CD14-positive monocyte (primary cell): ENCODE measurements at regions not wholly inside any gene's neighbourhood (a gene's known extent, or its start where the extent isn't known, plus 50 kb on each side); places are given as distances from the start of the nearest gene placed in this dataset.

Experiments used
- DNase-seq, 3 donors: peaks; one replicate each; pipeline ENCODE4 v3.0.0-alpha.2; 2011 to 2022
- H2AFZ ChIP-seq: 2 replicates; pipeline ENCODE4 v1.6.0; 2012; ENCODE audit warnings: mild to moderate bottlenecking, low read depth, low read length, inconsistent platforms; ENCODE audit not compliant: insufficient read depth, poor library complexity, severe bottlenecking
- H3K27ac ChIP-seq, 2 donors: 1 replicate in 1 of 2; 2 replicates in 1 of 2; pipeline ENCODE4 v1.5.1; 2012 to 2013; ENCODE audit warnings: low read length in 2 of 2, control low read depth in 1 of 2, inconsistent platforms in 1 of 2, low read depth in 1 of 2, mild to moderate bottlenecking in 1 of 2
- H3K27me3 ChIP-seq, 2 donors: one replicate each; pipeline versions ENCODE4 v1.6.0 to v1.6.1; 2011 to 2013; ENCODE audit warnings: low read length in 2 of 2; ENCODE audit not compliant: control insufficient read depth in 2 of 2, insufficient read depth in 2 of 2
- H3K36me3 ChIP-seq, 2 donors: replicated peaks in 1 of 2; 1 replicate in 1 of 2; 2 replicates in 1 of 2; pipeline versions ENCODE4 v1.5.1 to v1.6.1; 2012 to 2013; ENCODE audit warnings: low read length in 2 of 2, control low read depth in 1 of 2, inconsistent platforms in 1 of 2, mild to moderate bottlenecking in 1 of 2; ENCODE audit not compliant: insufficient read depth in 2 of 2, control insufficient read depth in 1 of 2
- H3K4me1 ChIP-seq, 2 donors: 1 replicate in 1 of 2; 2 replicates in 1 of 2; pipeline versions ENCODE4 v1.5.1 to v1.6.1; 2012 to 2013; ENCODE audit warnings: low read length in 2 of 2, control low read depth in 1 of 2, inconsistent platforms in 1 of 2, mild to moderate bottlenecking in 1 of 2, moderate library complexity in 1 of 2; ENCODE audit not compliant: insufficient read depth in 2 of 2, control insufficient read depth in 1 of 2
- H3K4me2 ChIP-seq: replicated peaks from 2 replicates; pipeline ENCODE3; 2012; ENCODE audit warnings: low read length, moderate library complexity, mild to moderate bottlenecking; ENCODE audit not compliant: poor library complexity, severe bottlenecking; ENCODE audit errors: extremely low read depth
- H3K4me3 ChIP-seq, 3 experiments: fragments of 200-600 bp in 1 of 3; sonication (generic) in 1 of 3; replicated peaks in 1 of 3; 1 replicate in 2 of 3; 2 replicates in 1 of 3; pipeline ENCODE4 v1.5.1; 2011 to 2013; ENCODE audit warnings: low read length in 3 of 3, mild to moderate bottlenecking in 3 of 3, control low read depth in 2 of 3, low read depth in 2 of 3, inconsistent platforms in 1 of 3, moderate library complexity in 1 of 3
- H3K79me2 ChIP-seq: 2 replicates; pipeline ENCODE4 v1.6.0; 2012; ENCODE audit warnings: mild to moderate bottlenecking, control low read depth, inconsistent platforms, low read length, moderate library complexity; ENCODE audit not compliant: insufficient read depth
- H3K9ac ChIP-seq: 2 replicates; pipeline ENCODE4 v1.6.0; 2017; ENCODE audit warnings: low read length, mild to moderate bottlenecking; ENCODE audit not compliant: insufficient read depth, poor library complexity, severe bottlenecking
- H3K9me3 ChIP-seq, 2 donors: replicated peaks in 1 of 2; 1 replicate in 1 of 2; 2 replicates in 1 of 2; pipeline versions ENCODE4 v1.5.1 to v1.6.1; 2012 to 2013; ENCODE audit warnings: low read length in 2 of 2, control low read depth in 1 of 2; ENCODE audit not compliant: control insufficient read depth in 1 of 2, insufficient read depth in 1 of 2
- H4K20me1 ChIP-seq: 2 replicates; pipeline ENCODE4 v1.6.0; 2012; ENCODE audit warnings: mild to moderate bottlenecking, low read length, control low read depth, moderate library complexity; ENCODE audit not compliant: insufficient read depth
- H3K27ac Mint-ChIP-seq, 7 donors: one replicate each; pipeline ENCODE4 v1.8.0; 2020; ENCODE audit warnings: mild to moderate bottlenecking in 7 of 7, mixed read lengths in 7 of 7, moderate library complexity in 6 of 7, inconsistent platforms in 2 of 7
- H3K27me3 Mint-ChIP-seq, 3 donors: one replicate each; pipeline ENCODE4 v1.8.0; 2021 to 2022; ENCODE audit warnings: low read depth in 3 of 3, mild to moderate bottlenecking in 3 of 3, mixed read lengths in 3 of 3, moderate library complexity in 3 of 3, inconsistent platforms in 1 of 3
- H3K36me3 Mint-ChIP-seq, 2 donors: one replicate each; pipeline ENCODE4 v1.8.0; 2020; ENCODE audit warnings: mixed read lengths in 2 of 2, inconsistent platforms in 1 of 2, mild to moderate bottlenecking in 1 of 2
- H3K4me1 Mint-ChIP-seq: one replicate; pipeline ENCODE4 v1.8.0; 2020; ENCODE audit warnings: mild to moderate bottlenecking, mixed read lengths
- H3K4me3 Mint-ChIP-seq, 2 donors: one replicate each; pipeline ENCODE4 v1.8.0; 2020; ENCODE audit warnings: mild to moderate bottlenecking in 2 of 2, mixed read lengths in 2 of 2, moderate library complexity in 1 of 2
- H3K9me3 Mint-ChIP-seq, 7 donors: one replicate each; pipeline ENCODE4 v1.8.0; 2020 to 2022; ENCODE audit warnings: mixed read lengths in 7 of 7, mild to moderate bottlenecking in 6 of 7, moderate library complexity in 6 of 7, inconsistent platforms in 2 of 7
- CTCF ChIP-seq: fragments of 200-600 bp; IDR thresholded peaks from one replicate; pipeline ENCODE4 v1.8.0; 2022; ENCODE audit warnings: antibody characterized with exemption, mild to moderate bottlenecking
- WGBS: methylation state at CpG from one replicate; pipeline ENCODE4 v1.1.5; 2013; ENCODE audit warnings: missing lambda C conversion rate; ENCODE audit not compliant: insufficient coverage; 5-methylcytosine and 5-hydroxymethylcytosine counted together
- intact Hi-C, 2 donors: fragments of 100-400 bp; cut with micrococcal nuclease; formaldehyde crosslinking; loops; one replicate each; pipeline versions ENCODE4 v1.15.0 to v1.15.1; 2023

- Histone ChIP-seq H3K4me1 (no peaks in the 10 kb centered on the region), H3K36me3 (no peaks in the 10 kb centered on the region), H3K9me3 (no peaks in the 10 kb centered on the region), H3K4me2 (no peak overlapping the region), H3K9ac (no peak overlapping the region), H4K20me1 (no peaks in the 10 kb centered on the region), H3K4me3 (no peak overlapping the region), H2AFZ (no peak overlapping the region), H3K27ac (no peak overlapping the region), H3K27me3 (no peaks in the 10 kb centered on the region), H3K79me2 (no peaks in the 10 kb centered on the region)
- Mint-ChIP-seq H3K27me3 (peaks cover 0 to 1% (median 0%) of the 10 kb centered on the region in 3 donors), H3K4me3 (no peak overlapping the region), H3K4me1 (no peaks in the 10 kb centered on the region), H3K27ac (no peak overlapping the region), H3K9me3 (peaks cover 0 to 9% (median 6%) of the 10 kb centered on the region in 7 donors), H3K36me3 (no peaks in the 10 kb centered on the region)
- intact Hi-C loops = no loop called here
- no peak for TF ChIP-seq CTCF
- no CpG with 5 or more reads among the region's 3 CpGs for WGBS
- no peak for DNase-seq
Observed at GRCh38 chr14:98638366-98638765, 633.6 kb downstream of the BCL11B start.

GRCh38 chr14:98647754-98648153 lies 624.2 kb downstream of the BCL11B start:
- Histone ChIP-seq H3K9me3 (no peaks in the 10 kb centered on the region), H3K9ac (no peak overlapping the region), H3K4me3 (no peak overlapping the region), H3K4me1 (no peaks in the 10 kb centered on the region), H3K27me3 (no peaks in the 10 kb centered on the region), H3K79me2 (no peaks in the 10 kb centered on the region), H4K20me1 (no peaks in the 10 kb centered on the region), H3K27ac (no peak overlapping the region), H2AFZ (no peak overlapping the region), H3K36me3 (no peaks in the 10 kb centered on the region), H3K4me2 (no peak overlapping the region)
- no peak for DNase-seq
- WGBS = 100% methylated on average over 2 of the region's 5 CpGs
- TF ChIP-seq CTCF = no peak
- H3K9me3 Mint-ChIP-seq = peaks cover 0 to 9% (median 0%) of the 10 kb centered on the region in 7 donors
- H3K4me1 Mint-ChIP-seq = no peaks in the 10 kb centered on the region
- no peak overlapping the region for H3K27ac Mint-ChIP-seq
- intact Hi-C loops = no loop called here
- H3K27me3 Mint-ChIP-seq = peaks cover 0 to 2% (median 0%) of the 10 kb centered on the region in 3 donors
- H3K36me3 Mint-ChIP-seq = no peaks in the 10 kb centered on the region
- no peak overlapping the region for H3K4me3 Mint-ChIP-seq
